Stimulated activated CD4-positive, alpha-beta T cell treated with anti-CD3 and anti-CD28 coated beads, TNF-alpha, amount 100 ng/mL, for 1 hour (primary cell): ENCODE measurements at regions not wholly inside any gene's neighbourhood (a gene's known extent, or its start where the extent isn't known, plus 50 kb on each side); places are given as distances from the start of the nearest gene placed in this dataset.
"Not testable (repeated sequence)": the region's sequence is repeated elsewhere in the genome, so short reads cannot be mapped to it uniquely, and the experiment has no call there.

ENCODE experiments used
- DNase-seq, 3 donors: peaks; one replicate each; pipeline ENCODE4 v3.0.0-alpha.2; 2020; ENCODE audit warnings: low read depth in 3 of 3, low spot score in 1 of 3

GRCh38 chr2:34251578-34251977 lies 652.5 kb upstream of the FAM98A start:
- no peak for DNase-seq

GRCh38 chr2:34244195-34244594 lies 645.1 kb upstream of the FAM98A start:
- no peak for DNase-seq

- no peak for DNase-seq
Measured at GRCh38 chr2:34242763-34243123, 643.6 kb upstream of the FAM98A start.

GRCh38 chr2:34241905-34242762 lies 643.0 kb upstream of the FAM98A start:
- no peak for DNase-seq

- no peak for DNase-seq
Measured at GRCh38 chr2:34239511-34239910, 640.4 kb upstream of the FAM98A start.

- no peak for DNase-seq
Measured at GRCh38 chr2:34234823-34235222, 635.7 kb upstream of the FAM98A start.

GRCh38 chr2:34229998-34230397 lies 630.9 kb upstream of the FAM98A start:
- no peak for DNase-seq

- DNase-seq, result no peak
Measured at GRCh38 chr2:34215174-34215573, 616.1 kb upstream of the FAM98A start.

- not testable (repeated sequence) for DNase-seq
Measured at GRCh38 chr2:34210382-34210781, 611.3 kb upstream of the FAM98A start.

GRCh38 chr2:34204560-34204959 lies 605.5 kb upstream of the FAM98A start:
- DNase-seq, result no peak

- no peak for DNase-seq
Measured at GRCh38 chr2:34201099-34201498, 602.0 kb upstream of the FAM98A start.

- no peak for DNase-seq
Measured at GRCh38 chr2:34199971-34200370, 600.9 kb upstream of the FAM98A start.

GRCh38 chr2:34193164-34193563 lies 594.1 kb upstream of the FAM98A start:
- DNase-seq, result no peak

GRCh38 chr2:34188464-34189303 lies 589.6 kb upstream of the FAM98A start:
- DNase-seq, result no peak

- no peak for DNase-seq
Measured at GRCh38 chr2:34179511-34179910, 580.4 kb upstream of the FAM98A start.

- DNase-seq, result no peak
Measured at GRCh38 chr2:34178482-34178881, 579.4 kb upstream of the FAM98A start.

GRCh38 chr2:34176693-34177092 lies 577.6 kb upstream of the FAM98A start:
- no peak for DNase-seq

- DNase-seq, result no peak
Measured at GRCh38 chr2:34174506-34174905, 575.4 kb upstream of the FAM98A start.

GRCh38 chr2:34162231-34162630 lies 563.1 kb upstream of the FAM98A start:
- DNase-seq, result no peak

GRCh38 chr2:34161549-34161948 lies 562.5 kb upstream of the FAM98A start:
- DNase-seq, result no peak

- DNase-seq, result no peak
Measured at GRCh38 chr2:34159901-34160300, 560.8 kb upstream of the FAM98A start.

- DNase-seq, result no peak
Measured at GRCh38 chr2:34153484-34153883, 554.4 kb upstream of the FAM98A start.
